ENCODE measurements at regions not wholly inside any gene's neighbourhood (a gene's known extent, or its start where the extent isn't known, plus 50 kb on each side); places are given as distances from the start of the nearest gene placed in this dataset.
"Not testable (repeated sequence)": the region's sequence is repeated elsewhere in the genome, so short reads cannot be mapped to it uniquely, and the experiment has no call there.

- Histone ChIP-seq H3K27me3 (ENCODE audit: control insufficient read depth, insufficient read depth, low read length) (no peaks in the 10 kb centered on the region), H3K4me3 (ENCODE audit: low read depth, low read length) (no peak overlapping the region), H3K27ac (ENCODE audit: low read depth, low read length) (no peak overlapping the region), H3K9me3 (ENCODE audit: control insufficient read depth, insufficient read depth, low read length) (no peaks in the 10 kb centered on the region)
- DNase-seq (ENCODE audit: low read depth, low spot score) = no peak
- TF ChIP-seq, protein P1, sequence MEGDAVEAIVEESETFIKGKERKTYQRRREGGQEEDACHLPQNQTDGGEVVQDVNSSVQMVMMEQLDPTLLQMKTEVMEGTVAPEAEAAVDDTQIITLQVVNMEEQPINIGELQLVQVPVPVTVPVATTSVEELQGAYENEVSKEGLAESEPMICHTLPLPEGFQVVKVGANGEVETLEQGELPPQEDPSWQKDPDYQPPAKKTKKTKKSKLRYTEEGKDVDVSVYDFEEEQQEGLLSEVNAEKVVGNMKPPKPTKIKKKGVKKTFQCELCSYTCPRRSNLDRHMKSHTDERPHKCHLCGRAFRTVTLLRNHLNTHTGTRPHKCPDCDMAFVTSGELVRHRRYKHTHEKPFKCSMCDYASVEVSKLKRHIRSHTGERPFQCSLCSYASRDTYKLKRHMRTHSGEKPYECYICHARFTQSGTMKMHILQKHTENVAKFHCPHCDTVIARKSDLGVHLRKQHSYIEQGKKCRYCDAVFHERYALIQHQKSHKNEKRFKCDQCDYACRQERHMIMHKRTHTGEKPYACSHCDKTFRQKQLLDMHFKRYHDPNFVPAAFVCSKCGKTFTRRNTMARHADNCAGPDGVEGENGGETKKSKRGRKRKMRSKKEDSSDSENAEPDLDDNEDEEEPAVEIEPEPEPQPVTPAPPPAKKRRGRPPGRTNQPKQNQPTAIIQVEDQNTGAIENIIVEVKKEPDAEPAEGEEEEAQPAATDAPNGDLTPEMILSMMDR (IDR thresholded peaks at IDR 0.05; ENCODE audit: low read depth, low read length) = no peak
- POLR2A ChIA-PET = no interaction called here
- CTCF ChIA-PET = interaction anchor here (1.5 kb wide), 1 partner anchor 10 kb away, joined by 3 read pairs; no protein-coding TSS in a partner anchor
Measured at GRCh38 chr4:53885668-53886067, 178.7 kb downstream of the CHIC2 start.

DNA sequence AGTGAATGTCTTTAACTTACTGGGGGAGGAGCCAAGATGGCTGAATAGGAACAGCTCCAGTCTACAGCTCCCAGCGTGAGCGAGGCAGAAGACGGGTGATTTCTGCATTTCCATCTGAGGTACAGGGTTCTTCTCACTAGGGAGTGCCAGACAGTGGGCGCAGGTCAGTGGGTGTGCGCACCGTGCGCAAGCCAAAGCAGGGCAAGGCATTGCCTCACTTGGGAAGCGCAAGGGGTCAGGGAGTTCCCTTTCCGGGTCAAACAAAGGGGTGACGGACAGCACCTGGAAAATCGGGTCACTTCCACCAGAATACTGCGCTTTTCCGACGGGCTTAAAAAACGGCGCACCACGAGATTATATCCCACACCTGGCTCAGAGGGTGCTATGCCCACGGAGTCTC lies 187.3 kb downstream of the CHIC2 start:
- H3K4me3 ChIP-seq (ENCODE audit: low read depth, low read length); POLR2A ChIA-PET; H3K27me3 ChIP-seq (ENCODE audit: control insufficient read depth, insufficient read depth, low read length); CTCF ChIA-PET; H3K9me3 ChIP-seq (ENCODE audit: control insufficient read depth, insufficient read depth, low read length); DNase-seq (ENCODE audit: low read depth, low spot score); H3K27ac ChIP-seq (ENCODE audit: low read depth, low read length): not testable (repeated sequence)

DNA sequence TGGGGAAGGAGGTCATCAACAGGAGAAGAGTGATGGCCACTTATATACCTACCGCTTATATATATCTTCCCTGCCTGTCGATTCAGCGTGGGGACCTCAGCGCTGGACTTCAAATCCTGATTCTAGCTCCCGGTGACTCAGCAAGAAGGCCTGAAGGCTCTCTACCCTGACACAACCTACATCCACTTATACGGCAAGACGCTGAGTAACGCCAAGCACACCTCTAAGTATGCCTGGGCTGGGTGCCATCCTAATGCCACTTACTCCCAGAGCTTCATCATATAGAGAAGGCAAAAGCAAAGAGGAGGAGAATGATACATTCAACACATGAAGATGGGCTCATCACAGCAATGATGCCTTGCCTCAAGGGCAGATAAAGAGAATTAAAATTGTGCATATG lies 198.3 kb downstream of the CHIC2 start:
- Histone ChIP-seq H3K4me3 (ENCODE audit: low read depth, low read length) (no peak overlapping the region), H3K27ac (ENCODE audit: low read depth, low read length) (no peak overlapping the region), H3K27me3 (ENCODE audit: control insufficient read depth, insufficient read depth, low read length) (no peaks in the 10 kb centered on the region), H3K9me3 (ENCODE audit: control insufficient read depth, insufficient read depth, low read length) (no peaks in the 10 kb centered on the region)
- DNase-seq (ENCODE audit: low read depth, low spot score) = no peak
- TF ChIP-seq, protein P1 (IDR thresholded peaks at IDR 0.05; ENCODE audit: low read depth, low read length) = no peak
- CTCF ChIA-PET = interaction anchor here (0.8 kb wide), 1 partner anchor 157 kb away, joined by 3 read pairs; no protein-coding TSS in a partner anchor
- POLR2A ChIA-PET = no interaction called here

DNA sequence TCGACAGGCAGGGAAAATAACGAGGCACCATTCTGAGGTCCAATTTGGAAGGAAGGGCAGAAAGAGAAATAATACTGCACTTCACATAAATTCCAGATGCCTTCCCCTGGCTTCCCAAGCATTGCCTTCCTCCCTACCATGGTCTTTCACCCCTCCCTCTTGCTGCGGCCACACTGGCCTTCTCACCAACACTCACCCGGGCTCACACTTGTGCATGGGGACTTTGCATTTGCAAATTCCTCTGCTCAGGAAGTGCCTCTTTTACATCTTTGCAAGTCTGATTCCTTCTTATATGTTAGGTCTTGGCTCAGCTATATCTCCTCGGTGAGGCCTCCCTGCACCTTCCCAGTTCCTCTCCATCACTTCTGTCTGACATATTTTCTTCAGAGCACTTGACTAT lies 199.4 kb downstream of the CHIC2 start:
- ChIA-PET POLR2A (no interaction called here), CTCF (interaction anchor here (0.8 to 1.6 kb wide), 2 partner anchors 156 to 368 kb away, joined by 3 to 6 read pairs; no protein-coding TSS in a partner anchor)
- no peaks in the 10 kb centered on the region for H3K27me3 ChIP-seq (ENCODE audit: control insufficient read depth, insufficient read depth, low read length)
- no peaks in the 10 kb centered on the region for H3K9me3 ChIP-seq (ENCODE audit: control insufficient read depth, insufficient read depth, low read length)
- DNase-seq (ENCODE audit: low read depth, low spot score) = no peak
- TF ChIP-seq, protein P1 (IDR thresholded peaks at IDR 0.05; ENCODE audit: low read depth, low read length) = no peak
- no peak overlapping the region for H3K27ac ChIP-seq (ENCODE audit: low read depth, low read length)
- H3K4me3 ChIP-seq (ENCODE audit: low read depth, low read length) = no peak overlapping the region

DNA sequence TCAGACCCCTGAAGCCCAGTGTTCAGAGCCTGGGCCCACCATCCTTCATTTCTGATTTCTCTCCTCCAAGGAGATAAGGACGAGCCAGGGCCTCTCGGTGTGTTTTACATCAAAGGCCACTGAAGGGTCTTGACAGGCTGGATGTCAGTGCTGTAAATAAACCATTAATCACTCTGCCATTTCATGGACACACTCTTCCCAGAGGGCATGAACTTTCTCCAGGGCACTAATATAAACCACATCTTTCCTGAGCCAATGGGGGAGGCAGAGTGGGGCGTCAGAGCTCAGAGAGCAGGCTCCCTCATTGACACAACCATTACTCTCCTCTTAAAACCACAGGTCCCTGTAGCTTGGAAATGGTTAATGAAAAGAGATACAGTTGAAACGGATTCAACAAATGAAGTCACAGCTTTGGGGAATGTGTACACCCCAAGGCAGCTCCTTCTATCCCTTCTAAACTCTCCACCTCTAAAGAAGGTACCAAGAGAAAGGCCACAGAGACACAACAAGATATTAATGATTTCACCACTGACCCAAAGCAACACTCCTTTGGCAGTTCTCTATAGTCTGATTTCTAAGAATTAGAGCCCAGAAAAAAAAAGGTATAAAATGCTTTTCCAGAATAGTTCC lies 200.6 kb downstream of the CHIC2 start:
- ChIA-PET CTCF (interaction anchor here (1.1 to 1.6 kb wide), 2 partner anchors 369 to 370 kb away, joined by 5 to 6 read pairs; no protein-coding TSS in a partner anchor), POLR2A (interaction anchor here (1.0 to 2.5 kb wide), 4 partner anchors 42 to 365 kb away, joined by 3 to 12 read pairs (median 3); partner anchors contain the start of gene PDGFRA)
- TF ChIP-seq, protein P1 (IDR thresholded peaks at IDR 0.05; ENCODE audit: low read depth, low read length) = no peak
- no peak overlapping the region for H3K27ac ChIP-seq (ENCODE audit: low read depth, low read length)
- H3K9me3 ChIP-seq (ENCODE audit: control insufficient read depth, insufficient read depth, low read length) = 0 out of 2 replicates have a peak, but pooled peaks cover 3% of the 10 kb centered on the region
- H3K27me3 ChIP-seq (ENCODE audit: control insufficient read depth, insufficient read depth, low read length) = no peaks in the 10 kb centered on the region
- H3K4me3 ChIP-seq (ENCODE audit: low read depth, low read length) = no peak overlapping the region
- DNase-seq (ENCODE audit: low read depth, low spot score) = no peak
